Gastroesophageal sphincter (tissue), 4 donors: ENCODE measurements at regions not wholly inside any gene's neighbourhood (a gene's known extent, or its start where the extent isn't known, plus 50 kb on each side); places are given as distances from the start of the nearest gene placed in this dataset.

ENCODE experiments used
- ATAC-seq: fragments of 150-250 bp; one replicate; pipeline ENCODE4 v1.9.1; 2016; ENCODE audit warnings: mild to moderate bottlenecking, moderate library complexity
- H3K27ac ChIP-seq, 4 donors: fragments of 200-600 bp; sonication (generic) in 3 of 4; 1 replicate in 3 of 4; 2 replicates in 1 of 4; pipeline ENCODE4 v1.5.1; 2016 to 2019
- H3K27me3 ChIP-seq: fragments of 200-600 bp; sonication (generic); one replicate; pipeline ENCODE4 v1.5.1; 2019
- H3K36me3 ChIP-seq, 2 donors: fragments of 200-600 bp; sonication (generic); one replicate each; pipeline ENCODE4 v1.5.1; 2019; ENCODE audit warnings: control low read depth in 1 of 2
- H3K4me1 ChIP-seq, 3 donors: fragments of 200-600 bp; sonication (generic); 1 replicate in 2 of 3; 2 replicates in 1 of 3; pipeline ENCODE4 v1.5.1; 2016 to 2019; ENCODE audit warnings: control low read depth in 2 of 3
- H3K4me3 ChIP-seq, 2 donors: fragments of 200-600 bp; sonication (generic); one replicate each; pipeline ENCODE4 v1.5.1; 2019; ENCODE audit warnings: mild to moderate bottlenecking in 1 of 2, moderate library complexity in 1 of 2
- H3K9me3 ChIP-seq, 3 donors: fragments of 200-600 bp; sonication (generic); one replicate each; pipeline ENCODE4 v1.5.1; 2017 to 2019; ENCODE audit warnings: control low read depth in 2 of 3
- EP300 ChIP-seq: sonication (generic); formaldehyde crosslinking; IDR thresholded peaks from one replicate; pipeline ENCODE4 v1.6.1; 2017; ENCODE audit warnings: antibody characterized with exemption, mild to moderate bottlenecking
- POLR2A ChIP-seq, 2 donors: fragments of 450-650 bp; IDR thresholded peaks; one replicate each; pipeline ENCODE4 v1.6.1; 2017; ENCODE audit warnings: antibody characterized with exemption in 2 of 2, mild to moderate bottlenecking in 2 of 2, moderate library complexity in 1 of 2
- POLR2AphosphoS5 ChIP-seq: sonication (generic); formaldehyde crosslinking; IDR thresholded peaks from one replicate; pipeline ENCODE4 v1.6.1; 2017; ENCODE audit warnings: antibody characterized with exemption
- WGBS, 2 donors: methylation state at CpG; one replicate each; pipeline ENCODE4 v1.1.5; 2018; ENCODE audit warnings: low coverage in 1 of 2; 5-methylcytosine and 5-hydroxymethylcytosine counted together
- TF ChIP-seq, protein P1 (sequence below), 4 experiments: fragments of 200-600 bp in 2 of 4; fragments of 450-650 bp in 2 of 4; sonication (generic) in 1 of 4; IDR thresholded peaks; one replicate each; pipeline ENCODE4 v1.5.1; 2017 to 2019; ENCODE audit warnings: antibody characterized with exemption in 4 of 4, mild to moderate bottlenecking in 2 of 4, moderate library complexity in 2 of 4

GRCh38 chr7:115449689-115450088 lies 527.8 kb downstream of the MDFIC start:
- no peaks in the 10 kb centered on the region for H3K36me3 ChIP-seq
- no peaks in the 10 kb centered on the region for H3K9me3 ChIP-seq
- ATAC-seq: no peak
- H3K4me3 ChIP-seq: no peak overlapping the region
- H3K27ac ChIP-seq: no peak overlapping the region
- TF ChIP-seq POLR2A (IDR thresholded peaks at IDR 0.05): no peak
- no peak for TF ChIP-seq POLR2AphosphoS5
- no peak for TF ChIP-seq EP300
- TF ChIP-seq, protein P1, sequence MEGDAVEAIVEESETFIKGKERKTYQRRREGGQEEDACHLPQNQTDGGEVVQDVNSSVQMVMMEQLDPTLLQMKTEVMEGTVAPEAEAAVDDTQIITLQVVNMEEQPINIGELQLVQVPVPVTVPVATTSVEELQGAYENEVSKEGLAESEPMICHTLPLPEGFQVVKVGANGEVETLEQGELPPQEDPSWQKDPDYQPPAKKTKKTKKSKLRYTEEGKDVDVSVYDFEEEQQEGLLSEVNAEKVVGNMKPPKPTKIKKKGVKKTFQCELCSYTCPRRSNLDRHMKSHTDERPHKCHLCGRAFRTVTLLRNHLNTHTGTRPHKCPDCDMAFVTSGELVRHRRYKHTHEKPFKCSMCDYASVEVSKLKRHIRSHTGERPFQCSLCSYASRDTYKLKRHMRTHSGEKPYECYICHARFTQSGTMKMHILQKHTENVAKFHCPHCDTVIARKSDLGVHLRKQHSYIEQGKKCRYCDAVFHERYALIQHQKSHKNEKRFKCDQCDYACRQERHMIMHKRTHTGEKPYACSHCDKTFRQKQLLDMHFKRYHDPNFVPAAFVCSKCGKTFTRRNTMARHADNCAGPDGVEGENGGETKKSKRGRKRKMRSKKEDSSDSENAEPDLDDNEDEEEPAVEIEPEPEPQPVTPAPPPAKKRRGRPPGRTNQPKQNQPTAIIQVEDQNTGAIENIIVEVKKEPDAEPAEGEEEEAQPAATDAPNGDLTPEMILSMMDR (IDR thresholded peaks at IDR 0.05): no peak
- 61% methylated on average over 3 of the region's 3 CpGs; no CpG with 5 or more reads in 1 of the 2 donors for WGBS, 2 donors
- no peaks in the 10 kb centered on the region for H3K4me1 ChIP-seq
- no peaks in the 10 kb centered on the region for H3K27me3 ChIP-seq

GRCh38 chr7:115447495-115447894 lies 525.6 kb downstream of the MDFIC start:
- H3K27ac ChIP-seq: no peak overlapping the region
- no peaks in the 10 kb centered on the region for H3K9me3 ChIP-seq
- no peak for ATAC-seq
- no peak overlapping the region for H3K4me3 ChIP-seq
- H3K36me3 ChIP-seq: no peaks in the 10 kb centered on the region
- WGBS, 2 donors: 91 to 95% methylated on average over 2 of the region's 2 CpGs
- no peaks in the 10 kb centered on the region for H3K27me3 ChIP-seq
- H3K4me1 ChIP-seq: no peaks in the 10 kb centered on the region
- TF ChIP-seq POLR2A (IDR thresholded peaks at IDR 0.05) (no peak), POLR2AphosphoS5 (no peak), EP300 (no peak)
- TF ChIP-seq, protein P1 (IDR thresholded peaks at IDR 0.05): no peak

- H3K36me3 ChIP-seq: no peaks in the 10 kb centered on the region
- TF ChIP-seq POLR2A (IDR thresholded peaks at IDR 0.05) (no peak), POLR2AphosphoS5 (no peak), EP300 (no peak)
- TF ChIP-seq, protein P1 (IDR thresholded peaks at IDR 0.05): no peak
- H3K4me3 ChIP-seq: no peak overlapping the region
- H3K9me3 ChIP-seq: no peaks in the 10 kb centered on the region
- H3K27me3 ChIP-seq: no peaks in the 10 kb centered on the region
- no peak for ATAC-seq
- WGBS, 2 donors: 100% methylated on average over 1 of the region's 1 CpG
- H3K27ac ChIP-seq: no peak overlapping the region
- no peaks in the 10 kb centered on the region for H3K4me1 ChIP-seq
Measured at GRCh38 chr7:115441033-115441432, 519.1 kb downstream of the MDFIC start.

DNA sequence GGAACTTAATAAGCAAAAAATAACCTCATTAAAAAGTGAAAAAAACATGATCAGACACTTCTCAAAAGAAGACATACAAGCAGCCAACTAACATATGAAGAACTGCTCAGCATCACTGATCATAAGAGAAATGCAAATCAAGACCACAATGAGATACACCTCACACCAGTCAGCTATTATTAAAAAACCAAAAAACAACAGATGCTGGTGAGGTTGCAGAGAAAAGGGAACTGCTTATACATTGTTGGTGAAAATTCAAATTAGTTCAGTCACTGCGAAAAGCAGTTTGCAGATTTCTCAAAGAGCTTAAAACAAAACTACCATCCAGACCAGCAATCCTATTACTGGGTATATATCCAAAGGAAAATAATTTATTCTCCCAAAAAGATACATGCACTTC lies 513.3 kb downstream of the MDFIC start:
- no peaks in the 10 kb centered on the region for H3K36me3 ChIP-seq
- no peak for ATAC-seq
- TF ChIP-seq EP300: no peak
- TF ChIP-seq, protein P1 (IDR thresholded peaks at IDR 0.05): no peak
- no peak for TF ChIP-seq POLR2A (IDR thresholded peaks at IDR 0.05)
- TF ChIP-seq POLR2AphosphoS5: no peak
- 100% methylated on average over 1 of the region's 1 CpG for WGBS, 2 donors
- H3K4me1 ChIP-seq: no peaks in the 10 kb centered on the region
- no peaks in the 10 kb centered on the region for H3K27me3 ChIP-seq
- H3K27ac ChIP-seq: no peak overlapping the region
- no peak overlapping the region for H3K4me3 ChIP-seq
- H3K9me3 ChIP-seq: no peaks in the 10 kb centered on the region

DNA sequence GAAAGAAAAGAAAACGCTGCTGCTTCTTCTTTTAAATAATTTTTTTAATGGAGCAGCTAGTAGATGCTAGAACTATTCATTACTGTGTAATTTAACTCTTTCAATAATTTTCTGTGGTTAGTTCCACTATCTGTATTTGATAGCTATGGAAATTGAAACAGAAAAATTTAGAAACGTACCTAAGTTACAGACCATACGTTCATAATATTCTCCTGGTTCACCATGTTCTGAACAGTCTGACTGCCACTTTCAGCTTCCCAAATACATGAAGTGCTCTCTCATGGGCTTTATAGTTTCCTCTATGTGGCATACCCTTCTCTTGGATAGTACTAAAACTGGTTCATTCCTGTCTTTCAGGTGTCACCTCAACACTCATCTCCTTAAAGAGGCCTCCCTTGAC lies 508.0 kb downstream of the MDFIC start:
- Histone ChIP-seq H3K9me3 (no peaks in the 10 kb centered on the region), H3K4me1 (no peaks in the 10 kb centered on the region), H3K4me3 (no peak overlapping the region), H3K36me3 (no peaks in the 10 kb centered on the region), H3K27ac (no peak overlapping the region), H3K27me3 (no peaks in the 10 kb centered on the region)
- ATAC-seq: no peak
- TF ChIP-seq, protein P1 (IDR thresholded peaks at IDR 0.05): no peak
- TF ChIP-seq EP300 (no peak), POLR2AphosphoS5 (no peak), POLR2A (IDR thresholded peaks at IDR 0.05) (no peak)
- 81 to 85% methylated on average over 3 of the region's 3 CpGs for WGBS, 2 donors
